ENCODE measurements at regions not wholly inside any gene's neighbourhood (a gene's known extent, or its start where the extent isn't known, plus 50 kb on each side); places are given as distances from the start of the nearest gene placed in this dataset.
"Not testable (repeated sequence)": the region's sequence is repeated elsewhere in the genome, so short reads cannot be mapped to it uniquely, and the experiment has no call there.

DNA sequence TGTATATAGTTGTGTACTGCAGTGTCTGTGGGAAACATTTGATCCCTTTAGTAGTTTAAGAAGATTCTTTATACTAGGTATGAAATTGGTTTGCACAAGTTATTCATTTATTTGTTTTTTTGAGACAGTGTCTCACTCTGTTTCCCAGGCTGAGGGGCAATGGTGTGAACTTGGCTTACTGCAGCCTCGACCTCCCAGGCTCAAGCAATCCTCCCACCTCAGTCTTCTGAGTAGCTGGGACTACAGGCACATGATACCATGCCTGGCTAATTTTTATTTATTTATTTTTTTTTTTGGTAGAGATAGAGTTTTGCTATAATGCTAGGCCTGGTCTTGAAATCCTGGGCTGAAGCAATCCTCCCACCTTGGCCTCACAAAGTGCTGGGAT lies 209.4 kb downstream of the RASSF9 start:
- Histone ChIP-seq H3K36me3 (replicated peaks; ENCODE audit: low read depth, low read length) (no peaks in the 10 kb centered on the region), H3K79me2 (ENCODE audit: low read length) (no peaks in the 10 kb centered on the region), H3K9ac (ENCODE audit: low read length) (no peak overlapping the region), H3K27ac (ENCODE audit: low read length) (no peak overlapping the region), H4K20me1 (ENCODE audit: insufficient read depth, low read length) (no peaks in the 10 kb centered on the region), H3K27me3 (ENCODE audit: low read depth, low read length) (no peaks in the 10 kb centered on the region), H3K9me3 (ENCODE audit: insufficient read depth, low read length) (no peaks in the 10 kb centered on the region), H3K4me3 (ENCODE audit: low read length) (no peak overlapping the region), H2AFZ (ENCODE audit: low read depth, low read length) (no peak overlapping the region), H3K4me1 (ENCODE audit: low read length) (no peaks in the 10 kb centered on the region), H3K4me2 (ENCODE audit: low read length) (no peak overlapping the region)
- TF ChIP-seq, protein P1, sequence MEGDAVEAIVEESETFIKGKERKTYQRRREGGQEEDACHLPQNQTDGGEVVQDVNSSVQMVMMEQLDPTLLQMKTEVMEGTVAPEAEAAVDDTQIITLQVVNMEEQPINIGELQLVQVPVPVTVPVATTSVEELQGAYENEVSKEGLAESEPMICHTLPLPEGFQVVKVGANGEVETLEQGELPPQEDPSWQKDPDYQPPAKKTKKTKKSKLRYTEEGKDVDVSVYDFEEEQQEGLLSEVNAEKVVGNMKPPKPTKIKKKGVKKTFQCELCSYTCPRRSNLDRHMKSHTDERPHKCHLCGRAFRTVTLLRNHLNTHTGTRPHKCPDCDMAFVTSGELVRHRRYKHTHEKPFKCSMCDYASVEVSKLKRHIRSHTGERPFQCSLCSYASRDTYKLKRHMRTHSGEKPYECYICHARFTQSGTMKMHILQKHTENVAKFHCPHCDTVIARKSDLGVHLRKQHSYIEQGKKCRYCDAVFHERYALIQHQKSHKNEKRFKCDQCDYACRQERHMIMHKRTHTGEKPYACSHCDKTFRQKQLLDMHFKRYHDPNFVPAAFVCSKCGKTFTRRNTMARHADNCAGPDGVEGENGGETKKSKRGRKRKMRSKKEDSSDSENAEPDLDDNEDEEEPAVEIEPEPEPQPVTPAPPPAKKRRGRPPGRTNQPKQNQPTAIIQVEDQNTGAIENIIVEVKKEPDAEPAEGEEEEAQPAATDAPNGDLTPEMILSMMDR (IDR thresholded peaks at IDR 0.05; ENCODE audit: low read depth, low read length), result no peak
- TF ChIP-seq EZH2phosphoT487 (IDR thresholded peaks at IDR 0.05; ENCODE audit: low read depth), result no peak

GRCh38 chr12:85627584-85627983 lies 208.6 kb downstream of the RASSF9 start:
- no peaks in the 10 kb centered on the region for H3K27me3 ChIP-seq (ENCODE audit: low read depth, low read length)
- H3K4me2 ChIP-seq (ENCODE audit: low read length), result no peak overlapping the region
- no peak overlapping the region for H3K9ac ChIP-seq (ENCODE audit: low read length)
- no peaks in the 10 kb centered on the region for H3K79me2 ChIP-seq (ENCODE audit: low read length)
- TF ChIP-seq, protein P1 (IDR thresholded peaks at IDR 0.05; ENCODE audit: low read depth, low read length), result no peak
- no peak for TF ChIP-seq EZH2phosphoT487 (IDR thresholded peaks at IDR 0.05; ENCODE audit: low read depth)
- H3K9me3 ChIP-seq (ENCODE audit: insufficient read depth, low read length), result no peaks in the 10 kb centered on the region
- H4K20me1 ChIP-seq (ENCODE audit: insufficient read depth, low read length), result no peaks in the 10 kb centered on the region
- H3K27ac ChIP-seq (ENCODE audit: low read length), result no peak overlapping the region
- no peaks in the 10 kb centered on the region for H3K36me3 ChIP-seq (replicated peaks; ENCODE audit: low read depth, low read length)
- no peak overlapping the region for H3K4me3 ChIP-seq (ENCODE audit: low read length)
- no peak overlapping the region for H2AFZ ChIP-seq (ENCODE audit: low read depth, low read length)
- H3K4me1 ChIP-seq (ENCODE audit: low read length), result no peaks in the 10 kb centered on the region

GRCh38 chr12:85628562-85628961 lies 207.6 kb downstream of the RASSF9 start:
- not testable (repeated sequence) for H3K9ac ChIP-seq (ENCODE audit: low read length); H3K4me1 ChIP-seq (ENCODE audit: low read length); H2AFZ ChIP-seq (ENCODE audit: low read depth, low read length); H3K4me3 ChIP-seq (ENCODE audit: low read length); H3K9me3 ChIP-seq (ENCODE audit: insufficient read depth, low read length); H4K20me1 ChIP-seq (ENCODE audit: insufficient read depth, low read length); H3K27me3 ChIP-seq (ENCODE audit: low read depth, low read length); H3K36me3 ChIP-seq (replicated peaks; ENCODE audit: low read depth, low read length); H3K27ac ChIP-seq (ENCODE audit: low read length); H3K4me2 ChIP-seq (ENCODE audit: low read length); H3K79me2 ChIP-seq (ENCODE audit: low read length)

- H3K4me3 ChIP-seq (ENCODE audit: low read length), result no peak overlapping the region
- H3K36me3 ChIP-seq (replicated peaks; ENCODE audit: low read depth, low read length), result no peaks in the 10 kb centered on the region
- H3K79me2 ChIP-seq (ENCODE audit: low read length), result no peaks in the 10 kb centered on the region
- H3K4me2 ChIP-seq (ENCODE audit: low read length), result no peak overlapping the region
- H3K4me1 ChIP-seq (ENCODE audit: low read length), result no peaks in the 10 kb centered on the region
- H4K20me1 ChIP-seq (ENCODE audit: insufficient read depth, low read length), result no peaks in the 10 kb centered on the region
- H3K27ac ChIP-seq (ENCODE audit: low read length), result no peak overlapping the region
- no peaks in the 10 kb centered on the region for H3K27me3 ChIP-seq (ENCODE audit: low read depth, low read length)
- TF ChIP-seq, protein P1 (IDR thresholded peaks at IDR 0.05; ENCODE audit: low read depth, low read length), result no peak
- no peak for TF ChIP-seq EZH2phosphoT487 (IDR thresholded peaks at IDR 0.05; ENCODE audit: low read depth)
- H3K9me3 ChIP-seq (ENCODE audit: insufficient read depth, low read length), result no peaks in the 10 kb centered on the region
- H2AFZ ChIP-seq (ENCODE audit: low read depth, low read length), result no peak overlapping the region
- no peak overlapping the region for H3K9ac ChIP-seq (ENCODE audit: low read length)
Observed at GRCh38 chr12:85630851-85631250, 205.4 kb downstream of the RASSF9 start.

- H3K9ac ChIP-seq (ENCODE audit: low read length), result no peak overlapping the region
- H3K4me2 ChIP-seq (ENCODE audit: low read length), result no peak overlapping the region
- TF ChIP-seq, protein P1 (IDR thresholded peaks at IDR 0.05; ENCODE audit: low read depth, low read length), result no peak
- no peak for TF ChIP-seq EZH2phosphoT487 (IDR thresholded peaks at IDR 0.05; ENCODE audit: low read depth)
- no peaks in the 10 kb centered on the region for H3K36me3 ChIP-seq (replicated peaks; ENCODE audit: low read depth, low read length)
- no peaks in the 10 kb centered on the region for H3K79me2 ChIP-seq (ENCODE audit: low read length)
- H3K9me3 ChIP-seq (ENCODE audit: insufficient read depth, low read length), result no peaks in the 10 kb centered on the region
- no peaks in the 10 kb centered on the region for H3K4me1 ChIP-seq (ENCODE audit: low read length)
- no peaks in the 10 kb centered on the region for H3K27me3 ChIP-seq (ENCODE audit: low read depth, low read length)
- H2AFZ ChIP-seq (ENCODE audit: low read depth, low read length), result no peak overlapping the region
- no peak overlapping the region for H3K27ac ChIP-seq (ENCODE audit: low read length)
- H3K4me3 ChIP-seq (ENCODE audit: low read length), result no peak overlapping the region
- H4K20me1 ChIP-seq (ENCODE audit: insufficient read depth, low read length), result no peaks in the 10 kb centered on the region
Observed at GRCh38 chr12:85632390-85632789, 203.8 kb downstream of the RASSF9 start.
